H1 (cell line): ENCODE measurements at regions not wholly inside any gene's neighbourhood (a gene's known extent, or its start where the extent isn't known, plus 50 kb on each side); places are given as distances from the start of the nearest gene placed in this dataset.

Source experiments
- BRCA1 ChIP-seq: IDR thresholded peaks from 2 replicates; pipeline ENCODE4 v1.6.1; 2012; ENCODE audit warnings: low read depth, low read length, improper control_type of control experiment
- CHD2 ChIP-seq: IDR thresholded peaks from 2 replicates; pipeline ENCODE4 v1.6.1; 2012; ENCODE audit warnings: low read length, improper control_type of control experiment
- CHD7 ChIP-seq: fragments of 300-600 bp; sonication (generic); IDR thresholded peaks from 2 replicates; pipeline ENCODE4 v1.7.1; 2012; ENCODE audit warnings: low read length, moderate library complexity, mild to moderate bottlenecking, inconsistent platforms; ENCODE audit not compliant: insufficient replicate concordance
- HDAC6 ChIP-seq: IDR thresholded peaks from one replicate; pipeline ENCODE4 v1.7.1; 2012; ENCODE audit warnings: low read depth, mild to moderate bottlenecking, inconsistent platforms, low read length, moderate library complexity
- KDM5A ChIP-seq: fragments of 200-600 bp; IDR thresholded peaks from 2 replicates; pipeline ENCODE4 v1.7.1; 2012; ENCODE audit warnings: mild to moderate bottlenecking, low read length, inconsistent platforms, mixed read lengths
- NRF1 ChIP-seq: IDR thresholded peaks from 2 replicates; pipeline ENCODE4 v1.6.1; 2011; ENCODE audit warnings: mild to moderate bottlenecking, low read depth, low read length, improper control_type of control experiment
- PHF8 ChIP-seq: fragments of 200-600 bp; sonication (generic); conservative IDR thresholded peaks from 2 replicates; pipeline ENCODE4 v1.7.1; 2012; ENCODE audit warnings: low read depth, mild to moderate bottlenecking, inconsistent platforms, low read length, moderate library complexity
- RBBP5 ChIP-seq: IDR thresholded peaks from 2 replicates; pipeline ENCODE4 v1.7.1; 2012; ENCODE audit warnings: low read depth, mild to moderate bottlenecking, inconsistent platforms, low read length, moderate library complexity, borderline replicate concordance
- RFX5 ChIP-seq: IDR thresholded peaks from 2 replicates; pipeline ENCODE4 v1.6.1; 2011; ENCODE audit warnings: low read depth, low read length, improper control_type of control experiment, borderline replicate concordance
- SP4 ChIP-seq: IDR thresholded peaks from 2 replicates; pipeline ENCODE4 v1.6.1; 2012; ENCODE audit warnings: low read length, inconsistent platforms
- SRF ChIP-seq: IDR thresholded peaks from 2 replicates; pipeline ENCODE4 v1.6.1; 2011; ENCODE audit warnings: mild to moderate bottlenecking, low read depth, low read length, moderate library complexity

- no peak for TF ChIP-seq CHD7
- no peak for TF ChIP-seq SP4
- no peak for TF ChIP-seq SRF
- TF ChIP-seq HDAC6, result no peak
- TF ChIP-seq RBBP5, result no peak
- no peak for TF ChIP-seq CHD2
- TF ChIP-seq NRF1, result no peak
- TF ChIP-seq PHF8, result no peak
- no peak for TF ChIP-seq KDM5A
- TF ChIP-seq BRCA1, result no peak
- no peak for TF ChIP-seq RFX5
Observed at GRCh38 chr18:43649649-43650357, 372.5 kb upstream of the SYT4 start (continued).
